ENCODE measurements at regions not wholly inside any gene's neighbourhood (a gene's known extent, or its start where the extent isn't known, plus 50 kb on each side); places are given as distances from the start of the nearest gene placed in this dataset.

GRCh38 chr5:8114597-8115266 is 245.8 kb downstream of the MTRR start:
- TF ChIP-seq CTCF (IDR thresholded peaks at IDR 0.05; ENCODE audit: low read depth, low read length) (no peak), EZH2phosphoT487 (IDR thresholded peaks at IDR 0.05; ENCODE audit: low read depth) (no peak)
